GM19468 (cell line): ENCODE measurements at regions not wholly inside any gene's neighbourhood (a gene's known extent, or its start where the extent isn't known, plus 50 kb on each side); places are given as distances from the start of the nearest gene placed in this dataset.
"Not testable (repeated sequence)": the region's sequence is repeated elsewhere in the genome, so short reads cannot be mapped to it uniquely, and the experiment has no call there.

Experiments used
- ATAC-seq: cut with Tn5 transposase; IDR thresholded peaks from one replicate; pipeline ENCODE4 v1.9.1; 2021; ENCODE audit warnings: mild to moderate bottlenecking, moderate library complexity, moderate number of reproducible peaks; ENCODE audit not compliant: unreplicated experiment; ENCODE audit errors: extremely low read depth

DNA sequence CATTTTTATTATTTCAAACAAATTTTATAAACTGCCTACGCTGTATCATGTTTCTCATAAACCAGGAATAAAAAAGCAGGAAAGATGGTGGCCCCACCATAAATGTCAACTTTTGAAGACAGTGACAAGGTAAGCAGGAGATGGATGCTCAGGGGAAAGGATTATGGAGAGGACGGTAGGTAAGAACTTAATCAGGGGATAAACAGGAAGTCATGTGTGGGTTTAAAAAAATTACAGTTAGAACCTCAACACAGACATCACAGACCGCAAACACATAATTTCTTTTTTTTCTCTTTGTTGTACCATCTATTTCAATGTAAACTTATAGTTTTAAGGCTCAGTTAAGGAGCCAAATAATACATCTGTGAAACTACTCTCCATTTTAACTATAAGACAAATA is 575.2 kb upstream of the SLC8A1 start:
- no peak for ATAC-seq

- ATAC-seq: no peak
Observed at GRCh38 chr2:41031282-41031681, 579.4 kb upstream of the SLC8A1 start.

GRCh38 chr2:41032715-41033114 is 580.8 kb upstream of the SLC8A1 start:
- no peak for ATAC-seq

GRCh38 chr2:41033127-41033526 is 581.2 kb upstream of the SLC8A1 start:
- ATAC-seq: no peak

DNA sequence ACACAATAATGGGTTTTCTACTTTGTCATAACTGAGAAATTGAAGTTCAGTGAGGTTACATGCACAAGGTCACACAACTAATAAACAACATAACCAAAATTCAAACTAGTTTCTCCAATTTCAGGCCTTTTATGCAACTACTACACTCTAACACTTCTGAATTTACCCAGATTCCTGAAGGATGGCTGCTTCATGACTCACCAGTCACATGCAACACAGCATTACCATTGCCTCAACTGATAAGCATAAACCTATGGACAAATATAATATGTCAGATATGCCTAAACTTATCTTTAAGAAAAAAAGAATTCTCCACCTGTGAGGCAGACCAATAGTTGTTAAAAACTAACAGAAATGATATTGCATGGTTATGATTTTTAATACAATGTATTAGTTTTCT is 586.5 kb upstream of the SLC8A1 start:
- ATAC-seq: no peak

DNA sequence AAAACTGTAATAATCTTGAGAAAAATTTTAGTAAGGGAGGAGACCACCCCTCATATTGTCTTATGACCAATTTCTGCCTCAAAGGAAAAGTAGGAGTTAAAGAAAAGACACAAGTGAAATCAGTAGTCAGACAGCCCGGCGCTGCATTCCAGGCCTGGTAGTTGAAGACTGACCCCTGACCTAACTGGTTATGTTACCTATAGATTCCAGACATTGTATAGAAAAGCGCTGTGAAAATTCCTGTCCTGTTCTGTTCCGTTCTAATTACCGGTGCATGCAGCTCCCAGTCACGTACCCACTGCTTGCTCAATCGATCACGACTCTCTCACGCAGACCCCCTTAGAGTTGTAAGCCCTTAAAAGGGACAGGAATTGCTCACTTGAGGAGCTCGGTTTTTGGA is 587.9 kb upstream of the SLC8A1 start:
- ATAC-seq: not testable (repeated sequence)

DNA sequence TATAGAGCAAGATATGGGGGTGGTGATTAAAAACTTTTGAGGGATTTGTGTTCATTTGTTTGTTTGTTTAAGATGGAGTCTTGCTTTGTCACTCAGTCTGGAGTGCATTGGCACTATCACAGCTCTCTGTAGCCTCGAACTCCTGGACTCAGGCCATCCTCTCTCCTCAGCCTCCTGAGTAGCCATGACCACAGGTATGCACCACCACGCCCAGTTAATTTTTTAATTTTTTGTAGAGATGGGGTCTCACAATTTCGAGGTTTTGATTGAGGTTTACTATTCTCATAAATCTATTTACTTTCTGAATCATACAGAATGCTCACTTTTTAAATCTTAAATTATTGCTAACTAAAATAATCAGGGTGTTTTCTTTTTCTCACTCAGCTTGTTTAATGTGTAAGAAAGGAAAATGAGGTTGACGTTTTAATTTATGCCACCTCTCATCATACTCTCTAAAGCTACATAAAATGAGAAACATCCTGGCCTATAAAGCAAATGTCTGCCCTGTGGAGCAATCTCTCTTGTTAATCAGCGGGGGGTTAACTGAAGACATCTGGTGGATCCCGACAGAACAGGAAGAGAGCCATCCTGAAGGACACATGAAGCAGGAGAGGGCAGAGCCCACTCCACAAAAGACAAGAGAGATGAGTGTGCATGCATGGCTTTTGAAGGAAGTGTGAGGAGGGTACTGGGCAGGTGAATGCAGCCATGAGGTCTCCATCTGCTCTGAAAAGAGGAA is 589.1 kb upstream of the SLC8A1 start:
- no peak for ATAC-seq

- no peak for ATAC-seq
Observed at GRCh38 chr2:41042343-41042742, 590.5 kb upstream of the SLC8A1 start.

- no peak for ATAC-seq
Observed at GRCh38 chr2:41061356-41061755, 609.5 kb upstream of the SLC8A1 start.

- no peak for ATAC-seq
Observed at GRCh38 chr2:41062336-41062735, 610.4 kb upstream of the SLC8A1 start.

DNA sequence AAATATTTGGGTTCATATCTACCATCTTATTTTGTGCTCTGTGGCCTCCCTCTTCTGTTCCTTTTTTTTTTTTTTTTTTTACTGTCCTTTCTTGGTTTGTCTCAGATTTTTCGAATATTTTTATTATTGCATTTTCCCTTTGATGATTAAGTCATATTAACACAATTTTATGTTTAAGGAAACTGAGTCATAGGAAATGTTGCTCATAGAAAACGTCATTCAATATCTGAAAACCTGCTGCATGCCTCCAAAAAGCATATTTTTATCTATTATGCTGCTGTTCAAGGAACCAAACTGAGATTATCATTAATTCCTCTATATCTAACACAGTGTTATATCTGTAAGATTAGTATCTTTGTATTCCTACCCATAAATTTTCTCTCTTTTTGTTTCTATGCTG is 614.3 kb upstream of the SLC8A1 start:
- no peak for ATAC-seq

DNA sequence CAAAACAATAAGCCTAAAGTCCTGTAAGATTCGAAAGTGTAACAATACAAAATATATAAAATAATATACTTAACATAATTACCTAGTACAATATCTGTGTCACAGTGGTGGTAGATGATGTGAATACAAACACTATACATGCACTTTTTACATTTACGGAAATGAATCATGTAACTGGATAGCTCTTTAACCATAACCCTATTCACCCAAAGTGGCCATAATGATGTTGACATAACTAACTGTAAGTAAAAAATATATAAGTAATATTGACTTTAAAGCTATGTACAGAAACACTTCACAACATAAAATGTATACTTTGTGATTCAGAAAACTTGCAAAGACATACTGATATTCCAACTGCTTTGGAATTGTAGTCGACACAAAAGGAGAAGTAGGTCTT is 616.9 kb upstream of the SLC8A1 start:
- no peak for ATAC-seq

DNA sequence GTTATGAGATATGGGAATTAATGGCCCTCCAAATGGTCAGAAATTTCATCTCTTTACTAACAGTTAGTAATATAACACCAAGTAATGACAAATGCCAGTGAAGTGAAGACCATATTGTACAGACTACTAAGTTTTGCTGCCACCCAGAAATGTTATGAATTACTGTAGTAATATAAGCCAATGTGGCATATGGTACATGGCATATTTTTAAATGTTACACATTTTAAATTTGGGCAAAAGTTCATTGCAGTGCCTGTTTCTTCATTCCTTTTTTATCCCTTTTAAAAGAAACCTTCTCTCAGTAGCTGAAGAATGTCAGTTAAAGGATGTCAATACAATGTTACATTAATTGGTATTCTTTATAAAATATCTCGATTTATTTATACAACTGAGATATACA is 626.5 kb upstream of the SLC8A1 start:
- ATAC-seq: no peak

DNA sequence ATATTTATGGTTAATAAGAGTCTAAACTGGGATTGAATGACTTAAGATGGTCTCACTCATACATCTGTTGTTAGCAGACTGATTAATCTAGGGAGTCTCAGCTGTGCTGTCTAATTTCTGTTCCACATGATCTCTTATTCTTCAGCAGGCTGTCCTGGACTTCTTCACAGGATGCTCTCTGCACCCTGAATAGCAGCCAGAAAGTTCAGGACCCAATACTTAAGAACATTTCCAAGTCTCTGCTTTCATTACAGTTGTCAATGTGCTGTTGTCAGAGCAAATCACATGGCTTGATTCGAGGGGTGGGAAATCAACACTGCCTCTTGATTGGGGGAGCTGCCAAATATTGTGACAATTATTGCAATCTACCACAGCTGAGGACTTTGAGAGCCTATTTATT is 627.1 kb upstream of the SLC8A1 start:
- ATAC-seq: no peak

DNA sequence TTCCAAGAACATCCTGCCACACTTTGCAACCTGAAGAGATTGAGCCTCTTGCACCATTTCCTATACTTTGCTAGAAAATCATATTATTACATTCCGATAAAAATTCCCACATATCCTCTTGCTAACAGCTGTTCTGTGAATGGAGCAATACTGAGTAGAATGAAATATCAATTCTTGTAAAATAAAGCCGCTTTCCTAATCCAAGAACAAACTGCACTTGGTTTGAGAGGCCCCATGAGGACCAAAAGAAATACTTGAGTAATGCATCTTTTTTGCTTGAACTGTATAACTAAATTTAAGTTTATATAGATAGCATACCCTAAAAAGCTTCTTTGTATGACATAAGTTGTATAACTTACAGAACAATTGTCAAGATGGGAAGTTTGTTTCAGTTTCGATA is 632.4 kb upstream of the SLC8A1 start:
- no peak for ATAC-seq

- no peak for ATAC-seq
Observed at GRCh38 chr2:41087946-41088345, 636.1 kb upstream of the SLC8A1 start.

DNA sequence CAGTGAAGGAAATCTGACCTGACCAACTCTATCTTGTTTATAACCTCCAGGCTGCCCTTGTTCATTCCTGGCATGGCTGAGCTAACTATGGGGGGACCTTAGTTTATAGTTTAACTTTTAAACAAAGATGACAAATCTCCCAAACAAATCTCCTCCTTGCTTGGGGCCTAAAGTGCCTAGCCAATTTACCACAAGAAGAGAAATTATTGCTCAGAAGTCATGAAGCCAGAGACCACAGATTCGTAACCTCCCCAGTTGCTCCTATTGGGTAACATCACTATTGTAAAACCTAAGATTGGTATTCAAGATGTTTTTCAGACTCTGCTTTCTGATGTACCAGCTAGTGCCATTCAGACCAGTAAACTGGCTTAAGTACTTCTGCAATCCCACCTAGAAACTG is 649.4 kb upstream of the SLC8A1 start:
- ATAC-seq: no peak

GRCh38 chr2:41109744-41110143 is 657.9 kb upstream of the SLC8A1 start:
- ATAC-seq: no peak

DNA sequence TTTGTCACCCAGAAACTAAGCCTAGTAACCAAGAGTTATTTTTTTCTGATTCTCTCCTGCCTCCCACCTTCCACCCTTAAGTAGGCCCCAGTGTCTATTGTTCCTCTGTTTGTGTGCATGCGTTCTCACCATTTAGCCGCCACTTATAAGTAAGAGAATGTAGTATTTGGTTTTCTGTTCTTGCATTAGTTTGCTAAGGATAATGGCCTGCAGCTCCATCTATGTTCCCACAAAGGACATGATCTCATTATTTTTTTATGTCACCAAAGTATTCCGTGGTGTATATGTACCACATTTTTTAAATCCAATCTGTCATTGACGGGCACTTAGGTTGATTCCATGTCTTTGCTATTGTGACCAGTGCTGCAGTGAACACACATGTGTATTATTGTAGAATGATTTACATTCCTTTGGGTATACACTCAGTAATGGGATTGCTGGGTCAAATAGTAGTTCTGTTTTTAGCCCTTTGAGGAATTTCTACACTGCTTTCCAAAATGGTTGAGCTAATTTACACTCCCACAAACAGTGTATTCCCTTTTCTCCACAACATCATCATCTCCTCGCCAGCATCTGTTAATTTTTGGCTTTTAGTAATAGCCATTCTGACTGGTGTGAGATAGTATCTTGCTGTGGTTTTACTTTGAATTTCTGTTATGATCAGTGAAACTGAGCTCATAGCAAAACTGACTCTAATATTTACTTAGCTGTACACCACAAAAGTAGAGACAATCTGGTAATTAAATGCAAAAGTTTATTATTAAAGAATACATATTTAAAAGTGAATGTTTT is 660.1 kb upstream of the SLC8A1 start:
- ATAC-seq: no peak

DNA sequence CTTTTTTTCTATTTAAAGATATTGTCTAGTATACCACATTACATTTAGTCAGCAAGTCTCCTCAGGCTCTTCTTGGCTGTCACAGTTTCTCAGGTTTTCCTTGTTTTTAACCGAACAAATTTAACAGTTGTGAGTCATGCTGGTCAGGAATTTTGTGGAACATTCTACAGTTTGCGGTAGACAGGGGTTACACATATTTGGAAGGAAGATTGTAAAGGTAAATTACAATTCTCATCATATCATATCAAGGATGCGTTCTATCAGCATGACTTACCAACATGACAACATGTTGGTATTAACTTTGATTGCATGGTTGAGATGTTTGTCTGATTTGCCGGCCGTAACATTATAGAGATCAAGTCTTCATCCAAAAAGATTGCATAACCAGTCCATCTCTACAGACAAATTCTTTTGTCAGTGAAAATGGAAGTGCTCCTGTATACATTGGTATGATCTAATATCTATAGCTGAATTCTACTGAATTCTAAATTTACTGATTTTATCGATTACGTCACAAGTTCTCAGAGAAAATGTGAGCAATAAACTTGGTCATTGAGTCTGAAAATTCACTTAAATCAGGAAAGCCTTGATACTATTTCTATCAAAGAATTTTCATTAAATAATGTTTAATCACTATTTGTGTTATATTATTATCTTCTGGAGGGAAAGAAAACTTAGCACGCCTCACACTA is 664.4 kb upstream of the SLC8A1 start:
- ATAC-seq: no peak

GRCh38 chr2:41119489-41119888 is 667.6 kb upstream of the SLC8A1 start:
- ATAC-seq: no peak
